OCI-LY7 (cell line): ENCODE measurements at regions not wholly inside any gene's neighbourhood (a gene's known extent, or its start where the extent isn't known, plus 50 kb on each side); places are given as distances from the start of the nearest gene placed in this dataset.

Source experiments
- CTCF ChIP-seq: fragments of 200-600 bp; sonication (generic); conservative IDR thresholded peaks from 2 replicates; pipeline ENCODE4 v1.5.1; 2014; ENCODE audit warnings: mild to moderate bottlenecking, antibody characterized with exemption, low read length, moderate library complexity, mixed read lengths
- EZH2phosphoT487 ChIP-seq: fragments of 200-600 bp; sonication (generic); IDR thresholded peaks from 2 replicates; pipeline ENCODE4 v1.6.1; 2018; ENCODE audit warnings: low read depth, borderline replicate concordance, mild to moderate bottlenecking, mixed run types, antibody characterized with exemption, low read length, moderate library complexity, mixed read lengths

- no peak for TF ChIP-seq CTCF
- no peak for TF ChIP-seq EZH2phosphoT487
These were observed 235.2 kb downstream of the FAM72C start for GRCh38 chr1:143736562-143736961.
